B cell (primary cell): ENCODE measurements at regions not wholly inside any gene's neighbourhood (a gene's known extent, or its start where the extent isn't known, plus 50 kb on each side); places are given as distances from the start of the nearest gene placed in this dataset.

Experiments used
- ATAC-seq: fragments of 200-7000 bp; cut with Tn5 transposase; one replicate; pipeline ENCODE4 v1.10.0; 2021; ENCODE audit warnings: low read depth, mild to moderate bottlenecking, moderate number of reproducible peaks, moderate library complexity
- CTCF ChIA-PET: fragments of 350-600 bp; sonication (Branson Sonifier 250); formaldehyde crosslinking; loops from one replicate; lab custom pipeline; 2021; ENCODE audit warnings: antibody characterized with exemption, inconsistent platforms; lab: Charles Lee
- POLR2A ChIA-PET: fragments of 350-600 bp; sonication (Branson Sonifier 250); formaldehyde crosslinking; loops from one replicate; lab custom pipeline; 2021; ENCODE audit warnings: antibody characterized with exemption; lab: Charles Lee
- DNase-seq: peaks from one replicate; pipeline ENCODE4 v3.0.0; 2013
- H2AFZ ChIP-seq: 2 replicates; pipeline ENCODE4 v1.6.1; 2012; ENCODE audit warnings: mild to moderate bottlenecking, low read depth, low read length; ENCODE audit not compliant: insufficient read depth, poor library complexity, severe bottlenecking
- H3K27ac ChIP-seq, 2 donors: 1 replicate in 1 of 2; 2 replicates in 1 of 2; pipeline ENCODE4 v1.5.1; 2012 to 2013; ENCODE audit warnings: low read length in 2 of 2, mild to moderate bottlenecking in 2 of 2, moderate library complexity in 1 of 2
- H3K27me3 ChIP-seq, 4 experiments: fragments of 200-600 bp in 1 of 4; sonication (generic) in 1 of 4; replicated peaks in 1 of 4; 1 replicate in 2 of 4; 2 replicates in 2 of 4; pipeline versions ENCODE4 v1.6.1 to v1.7.0; 2013 to 2016; ENCODE audit warnings: low read length in 3 of 4, mild to moderate bottlenecking in 2 of 4, mixed read lengths in 1 of 4, moderate library complexity in 1 of 4; ENCODE audit not compliant: insufficient read depth in 4 of 4, control insufficient read depth in 3 of 4; ENCODE audit errors: control extremely low read depth in 1 of 4
- H3K36me3 ChIP-seq, 2 experiments: replicated peaks in 1 of 2; 1 replicate in 1 of 2; 2 replicates in 1 of 2; pipeline versions ENCODE4 v1.6.1 to v1.7.1; 2013; ENCODE audit warnings: low read length in 1 of 2; ENCODE audit not compliant: insufficient read depth in 2 of 2, control insufficient read depth in 1 of 2; ENCODE audit errors: control extremely low read depth in 1 of 2, extremely low read depth in 1 of 2
- H3K4me1 ChIP-seq, 2 donors: fragments of 200-600 bp in 1 of 2; sonication (generic) in 1 of 2; 1 replicate in 1 of 2; 2 replicates in 1 of 2; pipeline versions ENCODE4 v1.5.1 to v1.6.1; 2013 to 2017; ENCODE audit warnings: low read length in 2 of 2; ENCODE audit not compliant: control insufficient read depth in 2 of 2, insufficient read depth in 2 of 2
- H3K4me2 ChIP-seq: replicated peaks from 2 replicates; pipeline ENCODE3; 2012; ENCODE audit warnings: mild to moderate bottlenecking, low read depth, low read length; ENCODE audit not compliant: poor library complexity, severe bottlenecking
- H3K4me3 ChIP-seq, 5 experiments: fragments of 200-600 bp in 1 of 5; sonication (generic) in 1 of 5; 1 replicate in 3 of 5; 2 replicates in 2 of 5; pipeline versions ENCODE4 v1.5.1 to v1.7.0; 2011 to 2016; ENCODE audit warnings: low read length in 4 of 5, mild to moderate bottlenecking in 4 of 5, low read depth in 2 of 5, control low read depth in 1 of 5, moderate library complexity in 1 of 5; ENCODE audit not compliant: insufficient read depth in 1 of 5; ENCODE audit errors: control extremely low read depth in 1 of 5, extremely low read depth in 1 of 5
- H3K79me2 ChIP-seq: fragments of 200-600 bp; sonication (generic); one replicate; pipeline ENCODE4 v1.6.0; 2016; ENCODE audit warnings: low read length; ENCODE audit not compliant: control insufficient read depth, insufficient read depth
- H3K9ac ChIP-seq: fragments of 200-600 bp; sonication (generic); 2 replicates; pipeline ENCODE4 v1.6.1; 2017; ENCODE audit warnings: mild to moderate bottlenecking, low read length, moderate library complexity
- H3K9me3 ChIP-seq, 3 donors: one replicate each; pipeline versions ENCODE4 v1.6.1 to v1.7.1; 2013; ENCODE audit warnings: low read length in 2 of 3; ENCODE audit not compliant: control insufficient read depth in 2 of 3, insufficient read depth in 1 of 3; ENCODE audit errors: control extremely low read depth in 1 of 3
- H4K20me1 ChIP-seq: 2 replicates; pipeline ENCODE4 v1.6.0; 2012; ENCODE audit warnings: mild to moderate bottlenecking, low read length; ENCODE audit not compliant: insufficient read depth, control insufficient read depth, poor library complexity, severe bottlenecking
- H3K27ac Mint-ChIP-seq: one replicate; pipeline ENCODE4 v1.8.0; 2021; ENCODE audit warnings: mixed read lengths
- H3K27me3 Mint-ChIP-seq: one replicate; pipeline ENCODE4 v1.8.0; 2021; ENCODE audit warnings: mixed read lengths
- H3K4me1 Mint-ChIP-seq: one replicate; pipeline ENCODE4 v1.8.0; 2021; ENCODE audit warnings: mixed read lengths
- H3K4me3 Mint-ChIP-seq: one replicate; pipeline ENCODE4 v1.8.0; 2021; ENCODE audit warnings: mixed read lengths
- H3K9me3 Mint-ChIP-seq: one replicate; pipeline ENCODE4 v1.8.0; 2022; ENCODE audit warnings: mixed read lengths; ENCODE audit not compliant: insufficient read depth
- CTCF ChIP-seq: fragments of 200-600 bp; IDR thresholded peaks from one replicate; pipeline ENCODE4 v1.8.0; 2022; ENCODE audit warnings: antibody characterized with exemption, mild to moderate bottlenecking
- EZH2 ChIP-seq: IDR thresholded peaks from 2 replicates; pipeline ENCODE4 v1.6.1; 2012; ENCODE audit warnings: borderline replicate concordance, low read depth, mild to moderate bottlenecking, moderate library complexity, low read length; ENCODE audit not compliant: insufficient read depth, poor library complexity, severe bottlenecking
- WGBS: methylation state at CpG from one replicate; pipeline ENCODE4 v1.1.5; 2013; ENCODE audit warnings: missing lambda C conversion rate; ENCODE audit not compliant: insufficient coverage; 5-methylcytosine and 5-hydroxymethylcytosine counted together
- intact Hi-C: fragments of 100-400 bp; cut with micrococcal nuclease; formaldehyde crosslinking; loops from one replicate; pipeline ENCODE4 v1.10.0; 2022

- Histone ChIP-seq H3K27me3 (peaks cover 0 to 2% (median 0%) of the 10 kb centered on the region in 4 experiments), H3K4me1 (no peaks in the 10 kb centered on the region), H3K27ac (no peak overlapping the region), H3K9ac (no peak overlapping the region), H3K36me3 (no peaks in the 10 kb centered on the region), H4K20me1 (no peaks in the 10 kb centered on the region), H3K4me2 (no peak overlapping the region), H3K9me3 (peaks cover 7 to 12% (median 9%) of the 10 kb centered on the region in 3 donors), H3K4me3 (no peak overlapping the region), H3K79me2 (no peaks in the 10 kb centered on the region), H2AFZ (no peak overlapping the region)
- TF ChIP-seq CTCF (no peak), EZH2 (no peak)
- ChIA-PET CTCF (no interaction called here), POLR2A (no interaction called here)
- peaks cover 10% of the 10 kb centered on the region for H3K27me3 Mint-ChIP-seq
- no peaks in the 10 kb centered on the region for H3K4me1 Mint-ChIP-seq
- ATAC-seq (no peak), DNase-seq (no peak)
- H3K4me3 Mint-ChIP-seq, result no peak overlapping the region
- WGBS, result 89% methylated on average over 2 of the region's 4 CpGs
- H3K27ac Mint-ChIP-seq, result no peak overlapping the region
- intact Hi-C loops, result no loop called here
- H3K9me3 Mint-ChIP-seq, result peaks cover 22% of the 10 kb centered on the region
Measured at GRCh38 chr21:38879912-38880576, 74.3 kb downstream of the ETS2 start.

- H4K20me1 ChIP-seq, result no peaks in the 10 kb centered on the region
- peaks cover 0 to 4% (median 0%) of the 10 kb centered on the region in 4 experiments for H3K27me3 ChIP-seq
- WGBS, result 100% methylated on average over 1 of the region's 1 CpG
- H3K27ac Mint-ChIP-seq, result no peak overlapping the region
- H3K4me1 Mint-ChIP-seq, result no peaks in the 10 kb centered on the region
- H3K9ac ChIP-seq, result no peak overlapping the region
- H3K36me3 ChIP-seq, result no peaks in the 10 kb centered on the region
- peaks cover 13% of the 10 kb centered on the region for H3K27me3 Mint-ChIP-seq
- H2AFZ ChIP-seq, result no peak overlapping the region
- H3K4me3 Mint-ChIP-seq, result no peak overlapping the region
- H3K27ac ChIP-seq, result no peak overlapping the region
- no peaks in the 10 kb centered on the region for H3K79me2 ChIP-seq
- no peak overlapping the region for H3K4me2 ChIP-seq
- H3K4me1 ChIP-seq, result no peaks in the 10 kb centered on the region
- H3K9me3 ChIP-seq, result peaks cover 7 to 9% (median 9%) of the 10 kb centered on the region in 3 donors
- DNase-seq (no peak), ATAC-seq (no peak)
- TF ChIP-seq EZH2 (no peak), CTCF (no peak)
- intact Hi-C loops, result no loop called here
- H3K4me3 ChIP-seq, result no peak overlapping the region
- ChIA-PET POLR2A (no interaction called here), CTCF (interaction anchor here (0.6 kb wide), 1 partner anchor 237 kb away, joined by 3 read pairs; no protein-coding TSS in a partner anchor)
- H3K9me3 Mint-ChIP-seq, result peaks cover 20% of the 10 kb centered on the region
Measured at GRCh38 chr21:38878379-38879179, 72.8 kb downstream of the ETS2 start.
